Loucy (cell line): ENCODE measurements at regions not wholly inside any gene's neighbourhood (a gene's known extent, or its start where the extent isn't known, plus 50 kb on each side); places are given as distances from the start of the nearest gene placed in this dataset.

Experiments used
- CTCF ChIP-seq: fragments of 200-600 bp; sonication (generic); conservative IDR thresholded peaks from 2 replicates; pipeline ENCODE4 v1.5.1; 2014; ENCODE audit warnings: mild to moderate bottlenecking, antibody characterized with exemption, low read length
- EZH2phosphoT487 ChIP-seq: fragments of 200-600 bp; IDR thresholded peaks from 2 replicates; pipeline ENCODE4 v1.6.1; 2018; ENCODE audit warnings: antibody characterized with exemption, mild to moderate bottlenecking, moderate library complexity, borderline replicate concordance

GRCh38 chrX:87975365-87975764 lies 457.8 kb downstream of the KLHL4 start:
- TF ChIP-seq CTCF (no peak), EZH2phosphoT487 (no peak)
